HFF-Myc (cell line): ENCODE measurements at regions not wholly inside any gene's neighbourhood (a gene's known extent, or its start where the extent isn't known, plus 50 kb on each side); places are given as distances from the start of the nearest gene placed in this dataset.

Experiments used
- DNase-seq: peaks from one replicate; pipeline ENCODE4 v3.0.0-alpha.2; 2011; ENCODE audit warnings: low read depth; ENCODE audit errors: extremely low read depth
- H3K4me3 ChIP-seq: replicated peaks from 2 replicates; pipeline ENCODE4 v1.5.1; 2011; ENCODE audit warnings: low read depth, mild to moderate bottlenecking, control low read depth, low read length
- CTCF ChIP-seq: IDR thresholded peaks from 2 replicates; pipeline ENCODE4 v1.5.1; 2012; ENCODE audit warnings: mild to moderate bottlenecking, low read depth, low read length, control low read depth; ENCODE audit errors: missing control alignments

DNA sequence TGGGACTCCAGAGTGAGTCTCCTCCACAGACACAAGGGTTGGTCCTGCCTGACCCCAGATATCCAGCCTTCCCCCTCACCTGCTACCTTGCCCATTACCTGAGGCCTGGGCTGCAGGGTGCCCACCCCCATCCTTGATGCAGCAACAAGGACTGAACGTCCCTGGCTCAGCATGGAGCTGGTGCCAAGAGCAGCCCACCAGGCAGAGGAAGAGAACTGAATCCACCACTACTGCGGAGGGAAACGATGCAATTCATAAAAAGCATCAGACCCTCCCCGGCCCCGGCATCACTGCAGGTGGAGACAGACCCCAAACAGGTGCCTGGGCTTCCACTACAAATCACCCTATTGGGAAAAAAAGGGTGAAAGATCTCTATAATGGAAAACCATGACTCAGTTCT is 131.0 kb upstream of the TNRC6C start:
- no peak for TF ChIP-seq CTCF
- no peak overlapping the region for H3K4me3 ChIP-seq
- DNase-seq = no peak

DNA sequence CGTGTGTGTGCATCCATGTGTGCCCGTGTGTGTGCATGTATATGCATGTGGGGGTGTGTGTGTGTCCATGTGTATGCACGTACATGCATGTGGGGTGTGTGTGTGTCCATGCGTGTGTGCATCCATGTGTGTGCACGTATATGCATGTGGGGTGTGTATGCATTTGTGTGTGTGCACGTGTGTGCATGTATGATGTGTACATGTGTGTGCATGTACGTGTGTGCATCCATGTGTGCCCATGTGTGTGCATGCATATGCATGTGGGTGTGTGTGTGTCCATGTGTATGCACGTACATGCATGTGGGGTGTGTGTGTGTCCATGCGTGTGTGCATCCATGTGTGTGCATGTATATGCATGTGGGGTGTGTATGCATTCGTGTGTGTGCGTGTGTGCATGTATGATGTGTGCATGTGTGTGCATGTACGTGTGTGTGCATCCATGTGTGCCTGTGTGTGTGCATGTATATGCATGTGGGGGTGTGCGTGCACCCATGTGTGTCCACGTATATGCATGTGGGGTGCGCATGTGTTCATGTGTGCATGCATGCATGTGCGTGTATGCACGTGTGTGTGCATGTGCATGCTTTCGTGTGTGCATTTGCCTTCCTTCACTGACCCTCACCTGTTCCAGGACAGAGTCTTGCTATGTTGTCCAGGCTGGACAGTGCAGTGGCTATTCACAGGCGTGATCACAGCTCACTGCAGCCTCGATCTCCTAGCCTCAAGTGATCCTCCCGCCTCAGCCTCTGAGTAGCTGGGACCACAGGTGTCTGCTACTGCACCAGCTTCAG is 129.6 kb upstream of the TNRC6C start:
- DNase-seq = no peak
- no peak overlapping the region for H3K4me3 ChIP-seq
- TF ChIP-seq CTCF = no peak

DNA sequence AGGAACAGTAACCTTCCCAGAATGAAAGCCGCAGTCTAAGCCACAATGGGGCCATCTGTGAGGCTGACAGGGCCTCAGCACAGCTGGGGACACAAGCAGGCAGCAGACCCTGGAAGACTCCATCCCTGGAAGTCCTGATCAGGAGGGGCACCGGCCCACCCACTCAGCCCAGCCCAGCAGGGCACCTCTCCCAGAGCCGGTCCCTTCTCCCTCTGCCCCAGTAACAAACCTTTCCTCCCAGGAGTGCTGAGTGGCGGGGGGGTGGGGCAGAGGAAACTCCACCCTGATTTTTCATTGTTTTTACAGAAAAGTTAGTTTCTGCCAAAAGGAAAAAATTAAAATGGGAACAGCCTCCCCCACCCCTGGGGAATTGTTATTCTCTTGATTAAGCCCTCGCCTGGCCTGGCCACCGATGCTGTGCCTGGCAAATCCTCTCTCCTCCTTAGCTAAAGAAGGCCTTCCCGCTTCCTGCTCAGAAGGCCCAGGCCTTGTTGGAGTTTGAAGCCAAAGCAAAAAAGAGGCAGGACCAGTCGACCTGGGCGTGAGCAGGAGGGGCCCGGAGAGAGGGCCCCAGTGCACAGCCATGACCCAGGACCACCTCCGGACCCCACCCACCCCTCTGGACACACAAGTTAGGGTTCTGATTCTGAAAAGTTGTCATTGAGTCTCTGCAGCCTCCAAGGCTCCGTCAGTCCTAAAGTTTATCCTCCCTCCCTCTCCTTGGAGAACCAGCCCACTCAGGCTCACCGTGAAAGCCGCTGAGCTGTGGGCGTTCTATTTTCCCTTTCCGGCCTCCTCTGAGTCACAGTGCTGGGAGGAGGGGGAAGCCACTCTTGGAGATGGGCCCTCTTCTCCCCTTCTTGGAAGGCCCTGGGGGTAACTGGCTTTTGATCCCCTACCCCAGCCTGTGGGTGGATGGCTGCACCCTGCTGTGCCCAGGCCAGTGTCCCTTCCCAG is 128.4 kb upstream of the TNRC6C start:
- no peak for TF ChIP-seq CTCF
- DNase-seq = no peak
- H3K4me3 ChIP-seq = no peak overlapping the region

GRCh38 chr17:77830816-77831473 is 127.6 kb upstream of the TNRC6C start:
- no peak for TF ChIP-seq CTCF
- no peak overlapping the region for H3K4me3 ChIP-seq
- DNase-seq = no peak

- TF ChIP-seq CTCF = no peak
- DNase-seq = peak; percentile 39
Observed at GRCh38 chr17:77831474-77832179, 126.9 kb upstream of the TNRC6C start.

DNA sequence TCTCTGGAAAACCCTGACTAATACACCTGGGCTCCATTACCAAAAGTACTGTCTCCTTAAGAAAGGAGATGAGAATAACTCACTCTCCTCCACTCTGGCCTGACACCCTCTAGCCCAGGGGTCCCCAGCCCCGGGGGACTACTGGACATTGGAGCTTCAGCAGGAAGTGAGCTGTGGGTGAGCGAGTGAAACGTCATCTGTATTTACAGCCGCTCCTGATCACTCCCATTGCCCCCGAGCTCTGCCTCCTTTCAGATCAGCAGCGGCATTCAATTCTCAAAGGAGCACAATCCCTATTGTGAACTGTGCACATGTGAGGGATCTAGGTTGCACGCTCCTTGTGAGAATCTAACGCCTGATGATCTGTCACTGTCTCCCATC is 126.3 kb upstream of the TNRC6C start:
- no peak for TF ChIP-seq CTCF
- H3K4me3 ChIP-seq = no peak overlapping the region
- DNase-seq = no peak

More at GRCh38 chr17:77831474-77832179, 126.9 kb upstream of the TNRC6C start:
- H3K4me3 ChIP-seq = no peak overlapping the region
